Neural cell (in vitro differentiated cells): ENCODE measurements at regions not wholly inside any gene's neighbourhood (a gene's known extent, or its start where the extent isn't known, plus 50 kb on each side); places are given as distances from the start of the nearest gene placed in this dataset.

Experiments used
- EZH2 ChIP-seq: fragments of 200-600, 300-800 bp; shearing (Covaris generic), sonication (generic); IDR thresholded peaks from 2 replicates; pipeline ENCODE4 v1.6.1; 2014; ENCODE audit warnings: antibody characterized with exemption, low read length, borderline replicate concordance, mild to moderate bottlenecking; ENCODE audit not compliant: insufficient read depth, poor library complexity, severe bottlenecking
- MXI1 ChIP-seq: fragments of 450-650 bp; conservative IDR thresholded peaks from 2 replicates; pipeline ENCODE4 v1.6.1; 2014; ENCODE audit warnings: antibody characterized with exemption, mild to moderate bottlenecking; ENCODE audit not compliant: poor library complexity, severe bottlenecking
- POLR2AphosphoS5 ChIP-seq: IDR thresholded peaks from 2 replicates; pipeline ENCODE4 v1.6.1; 2012
- SMC3 ChIP-seq: fragments of 450-650 bp; conservative IDR thresholded peaks from 2 replicates; pipeline ENCODE4 v1.6.1; 2014; ENCODE audit warnings: antibody characterized with exemption, mild to moderate bottlenecking, moderate library complexity; ENCODE audit not compliant: poor library complexity
- TF ChIP-seq, protein P1 (sequence below): fragments of 450-650 bp; IDR thresholded peaks from 2 replicates; pipeline ENCODE4 v1.5.1; 2014; ENCODE audit warnings: antibody characterized with exemption, mild to moderate bottlenecking, moderate library complexity; ENCODE audit not compliant: poor library complexity, severe bottlenecking

DNA sequence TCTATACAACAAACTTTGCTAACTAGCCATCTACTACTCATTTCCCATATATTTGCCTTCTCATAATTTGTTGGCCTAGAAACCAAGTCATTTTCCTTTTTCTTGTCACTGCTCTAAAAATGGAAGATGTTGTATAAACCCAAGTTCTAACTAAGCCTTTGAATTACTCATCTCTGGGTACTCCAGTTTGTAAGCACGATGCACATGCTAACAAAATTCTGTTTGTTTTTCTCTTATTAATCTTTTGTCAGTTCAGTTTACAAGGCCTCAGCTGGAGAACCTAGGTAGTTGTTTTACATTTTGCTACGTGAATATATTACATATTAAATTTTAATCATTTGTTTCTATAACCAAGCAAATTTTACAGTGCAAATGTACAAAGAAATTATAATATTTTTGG lies 663.2 kb upstream of the RGS18 start:
- TF ChIP-seq, protein P1, sequence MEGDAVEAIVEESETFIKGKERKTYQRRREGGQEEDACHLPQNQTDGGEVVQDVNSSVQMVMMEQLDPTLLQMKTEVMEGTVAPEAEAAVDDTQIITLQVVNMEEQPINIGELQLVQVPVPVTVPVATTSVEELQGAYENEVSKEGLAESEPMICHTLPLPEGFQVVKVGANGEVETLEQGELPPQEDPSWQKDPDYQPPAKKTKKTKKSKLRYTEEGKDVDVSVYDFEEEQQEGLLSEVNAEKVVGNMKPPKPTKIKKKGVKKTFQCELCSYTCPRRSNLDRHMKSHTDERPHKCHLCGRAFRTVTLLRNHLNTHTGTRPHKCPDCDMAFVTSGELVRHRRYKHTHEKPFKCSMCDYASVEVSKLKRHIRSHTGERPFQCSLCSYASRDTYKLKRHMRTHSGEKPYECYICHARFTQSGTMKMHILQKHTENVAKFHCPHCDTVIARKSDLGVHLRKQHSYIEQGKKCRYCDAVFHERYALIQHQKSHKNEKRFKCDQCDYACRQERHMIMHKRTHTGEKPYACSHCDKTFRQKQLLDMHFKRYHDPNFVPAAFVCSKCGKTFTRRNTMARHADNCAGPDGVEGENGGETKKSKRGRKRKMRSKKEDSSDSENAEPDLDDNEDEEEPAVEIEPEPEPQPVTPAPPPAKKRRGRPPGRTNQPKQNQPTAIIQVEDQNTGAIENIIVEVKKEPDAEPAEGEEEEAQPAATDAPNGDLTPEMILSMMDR, result no peak
- no peak for TF ChIP-seq POLR2AphosphoS5
- TF ChIP-seq EZH2, result no peak
- no peak for TF ChIP-seq SMC3
- TF ChIP-seq MXI1, result no peak
